ENCODE measurements at regions not wholly inside any gene's neighbourhood (a gene's known extent, or its start where the extent isn't known, plus 50 kb on each side); places are given as distances from the start of the nearest gene placed in this dataset.

DNA sequence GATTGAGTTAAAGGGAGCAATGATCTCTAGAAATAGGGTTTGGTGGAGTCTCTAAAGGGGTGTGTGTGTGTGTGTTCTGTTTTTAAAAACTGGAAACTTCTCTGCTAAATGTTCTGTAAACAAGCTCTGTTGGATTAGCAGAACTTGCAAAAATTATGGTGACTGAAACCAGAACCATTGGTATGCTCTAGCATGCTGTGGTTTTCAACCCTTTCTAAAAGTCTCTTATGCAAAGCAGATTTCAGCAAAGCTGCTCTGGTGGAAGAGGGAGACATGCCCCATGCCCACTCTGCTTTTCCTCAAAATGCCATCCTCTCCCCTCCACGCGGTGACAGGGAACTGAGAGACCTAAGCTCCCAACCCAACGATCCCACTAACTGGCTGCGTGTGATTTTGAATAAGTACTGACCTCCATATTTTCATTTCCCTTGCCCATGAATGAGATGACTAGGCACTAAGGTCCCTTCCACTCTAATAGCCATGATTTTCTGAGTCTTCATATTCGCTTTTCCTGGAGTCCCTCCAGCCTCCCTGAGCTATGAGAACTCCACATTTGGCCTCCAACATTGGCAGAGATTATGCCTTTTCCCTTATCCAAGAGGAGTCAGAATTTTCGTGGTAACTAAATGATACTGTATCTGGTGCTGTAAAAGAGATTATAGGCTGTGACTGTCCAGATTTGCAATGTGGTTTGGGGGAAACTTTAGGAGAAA, 117.3 kb upstream of the PALS2 start:
- no peak for DNase-seq (ENCODE audit: low spot score in 2 of 2)
- Histone ChIP-seq H3K9me3 (no peaks in the 10 kb centered on the region), H3K36me3 (no peaks in the 10 kb centered on the region), H3K27ac (no peak overlapping the region), H3K27me3 (no peaks in the 10 kb centered on the region), H3K4me3 (no peak overlapping the region), H3K4me1 (peaks cover 0 to 2% (median 0%) of the 10 kb centered on the region in 4 donors)
- WGBS, 2 donors = 66 to 75% methylated on average over 6 of the region's 6 CpGs
- TF ChIP-seq, protein P1, sequence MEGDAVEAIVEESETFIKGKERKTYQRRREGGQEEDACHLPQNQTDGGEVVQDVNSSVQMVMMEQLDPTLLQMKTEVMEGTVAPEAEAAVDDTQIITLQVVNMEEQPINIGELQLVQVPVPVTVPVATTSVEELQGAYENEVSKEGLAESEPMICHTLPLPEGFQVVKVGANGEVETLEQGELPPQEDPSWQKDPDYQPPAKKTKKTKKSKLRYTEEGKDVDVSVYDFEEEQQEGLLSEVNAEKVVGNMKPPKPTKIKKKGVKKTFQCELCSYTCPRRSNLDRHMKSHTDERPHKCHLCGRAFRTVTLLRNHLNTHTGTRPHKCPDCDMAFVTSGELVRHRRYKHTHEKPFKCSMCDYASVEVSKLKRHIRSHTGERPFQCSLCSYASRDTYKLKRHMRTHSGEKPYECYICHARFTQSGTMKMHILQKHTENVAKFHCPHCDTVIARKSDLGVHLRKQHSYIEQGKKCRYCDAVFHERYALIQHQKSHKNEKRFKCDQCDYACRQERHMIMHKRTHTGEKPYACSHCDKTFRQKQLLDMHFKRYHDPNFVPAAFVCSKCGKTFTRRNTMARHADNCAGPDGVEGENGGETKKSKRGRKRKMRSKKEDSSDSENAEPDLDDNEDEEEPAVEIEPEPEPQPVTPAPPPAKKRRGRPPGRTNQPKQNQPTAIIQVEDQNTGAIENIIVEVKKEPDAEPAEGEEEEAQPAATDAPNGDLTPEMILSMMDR (IDR thresholded peaks at IDR 0.05) = no peak
- no peak for TF ChIP-seq EP300 (IDR thresholded peaks at IDR 0.05)
- TF ChIP-seq POLR2A (IDR thresholded peaks at IDR 0.05) = no peak

DNA sequence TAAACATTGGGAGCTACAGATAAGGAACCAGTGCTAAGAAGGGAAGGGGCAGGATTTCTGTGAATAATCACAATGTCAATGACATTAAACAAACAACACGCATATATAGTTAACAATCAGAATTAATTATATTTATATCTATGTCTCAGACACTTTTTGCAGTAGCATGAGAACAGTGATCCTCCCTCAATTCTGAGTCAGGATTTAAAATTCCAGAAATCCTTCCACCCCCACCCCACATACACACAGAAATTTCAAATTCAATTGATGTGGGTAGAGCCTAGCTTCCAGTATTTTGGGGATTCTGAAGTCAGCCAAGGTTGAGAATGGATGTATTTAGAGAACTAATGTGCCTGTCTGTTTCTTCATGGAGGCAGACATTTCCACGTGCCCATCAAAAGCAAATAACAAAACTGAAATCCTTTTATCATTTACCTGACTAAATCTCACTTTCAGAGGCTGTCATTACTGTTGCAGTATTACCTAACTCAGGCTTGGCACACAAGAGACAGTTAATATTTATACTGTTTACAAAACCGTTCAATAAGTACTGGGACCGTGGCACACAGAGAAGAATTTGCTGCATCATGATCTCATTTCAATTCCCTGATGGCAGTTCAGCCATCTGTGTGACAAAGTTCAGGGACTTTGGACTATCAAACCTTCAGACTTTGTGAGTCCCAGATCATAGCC, 116.6 kb upstream of the PALS2 start:
- no peak overlapping the region for H3K27ac ChIP-seq
- H3K9me3 ChIP-seq = no peaks in the 10 kb centered on the region
- no peaks in the 10 kb centered on the region for H3K27me3 ChIP-seq
- H3K36me3 ChIP-seq = no peaks in the 10 kb centered on the region
- H3K4me1 ChIP-seq = peaks cover 0 to 2% (median 0%) of the 10 kb centered on the region in 4 donors
- no peak for DNase-seq (ENCODE audit: low spot score in 2 of 2)
- no peak overlapping the region for H3K4me3 ChIP-seq
- TF ChIP-seq EP300 (IDR thresholded peaks at IDR 0.05) (no peak), POLR2A (IDR thresholded peaks at IDR 0.05) (no peak)
- TF ChIP-seq, protein P1 (IDR thresholded peaks at IDR 0.05) = no peak
- 35 to 40% methylated on average over 4 of the region's 4 CpGs for WGBS, 2 donors

DNA sequence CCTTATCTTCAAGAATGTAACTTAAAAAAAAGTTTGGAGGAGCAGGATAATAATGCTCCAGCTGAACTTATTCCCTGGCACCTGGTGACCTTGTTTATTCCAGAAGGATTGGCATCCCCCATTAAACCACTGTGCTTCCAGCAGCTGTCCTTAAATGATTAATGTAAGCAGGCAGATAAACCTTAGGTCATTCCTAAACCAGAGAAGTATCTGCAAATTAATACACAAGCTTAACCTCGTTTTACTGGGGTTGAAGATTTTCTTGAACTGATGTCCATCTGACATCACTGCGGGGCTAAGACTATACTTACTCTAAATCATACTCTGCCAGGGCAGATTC, 116.1 kb upstream of the PALS2 start:
- TF ChIP-seq EP300 (IDR thresholded peaks at IDR 0.05) (no peak), POLR2A (IDR thresholded peaks at IDR 0.05) (no peak)
- TF ChIP-seq, protein P1 (IDR thresholded peaks at IDR 0.05) = no peak
- DNase-seq (ENCODE audit: low spot score in 2 of 2) = no peak
- Histone ChIP-seq H3K27me3 (no peaks in the 10 kb centered on the region), H3K4me1 (peaks cover 0 to 2% (median 0%) of the 10 kb centered on the region in 4 donors), H3K9me3 (no peaks in the 10 kb centered on the region), H3K4me3 (no peak overlapping the region), H3K27ac (no peak overlapping the region), H3K36me3 (no peaks in the 10 kb centered on the region)
- 54 to 69% methylated on average over 2 of the region's 2 CpGs for WGBS, 2 donors

DNA sequence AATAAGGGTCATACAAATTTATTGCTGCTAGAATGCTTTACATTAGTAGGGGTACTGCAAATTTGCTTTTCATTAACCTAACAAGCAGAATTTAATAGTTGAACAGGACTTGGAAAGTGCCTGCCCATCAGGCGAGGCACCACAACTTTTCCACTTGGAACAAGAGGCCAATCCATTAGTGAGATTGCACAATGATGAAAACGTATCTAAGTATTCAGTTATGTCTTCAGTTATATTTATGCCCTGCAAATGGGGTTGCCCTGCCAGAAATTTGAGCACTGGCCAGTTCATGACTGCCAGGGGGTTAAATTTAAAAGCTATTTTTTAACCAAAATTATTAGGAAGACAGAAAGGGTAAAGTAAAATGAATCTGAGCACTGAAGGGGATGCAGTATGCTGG, 111.1 kb upstream of the PALS2 start:
- TF ChIP-seq, protein P1 (IDR thresholded peaks at IDR 0.05) = no peak
- TF ChIP-seq POLR2A (IDR thresholded peaks at IDR 0.05) (no peak), EP300 (IDR thresholded peaks at IDR 0.05) (no peak)
- no peak overlapping the region for H3K27ac ChIP-seq
- H3K36me3 ChIP-seq = no peaks in the 10 kb centered on the region
- H3K9me3 ChIP-seq = no peaks in the 10 kb centered on the region
- H3K4me3 ChIP-seq = no peak overlapping the region
- H3K4me1 ChIP-seq = no peaks in the 10 kb centered on the region
- 40 to 53% methylated on average over 2 of the region's 2 CpGs for WGBS, 2 donors
- DNase-seq (ENCODE audit: low spot score in 2 of 2) = no peak
- no peaks in the 10 kb centered on the region for H3K27me3 ChIP-seq

DNA sequence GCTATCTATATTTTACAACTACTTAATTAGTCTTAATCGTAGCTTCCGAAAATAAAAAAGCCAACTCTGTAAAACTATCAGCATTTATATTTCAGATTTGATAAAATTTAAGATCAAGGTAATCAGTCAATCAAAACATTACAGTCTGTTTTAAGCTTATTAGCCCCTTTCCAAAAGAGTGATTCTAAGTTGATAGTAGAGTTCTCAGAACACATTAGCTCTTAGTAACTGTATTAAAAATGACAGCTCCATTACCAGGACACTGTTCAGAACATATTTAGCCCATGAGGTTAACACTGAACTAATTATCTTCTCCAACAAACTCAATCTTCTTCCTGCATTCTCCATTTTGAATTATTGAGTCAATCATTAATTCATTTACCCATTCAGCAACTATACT, 110.3 kb upstream of the PALS2 start:
- 94 to 95% methylated on average over 2 of the region's 2 CpGs for WGBS, 2 donors
- DNase-seq (ENCODE audit: low spot score in 2 of 2) = no peak
- TF ChIP-seq, protein P1 (IDR thresholded peaks at IDR 0.05) = no peak
- no peak for TF ChIP-seq POLR2A (IDR thresholded peaks at IDR 0.05)
- TF ChIP-seq EP300 (IDR thresholded peaks at IDR 0.05) = no peak

More for the DNA sequence above, 110.3 kb upstream of the PALS2 start:
- H3K27me3 ChIP-seq = no peaks in the 10 kb centered on the region
- H3K4me1 ChIP-seq = no peaks in the 10 kb centered on the region
- H3K4me3 ChIP-seq = no peak overlapping the region
- no peak overlapping the region for H3K27ac ChIP-seq
- no peaks in the 10 kb centered on the region for H3K36me3 ChIP-seq
- H3K9me3 ChIP-seq = no peaks in the 10 kb centered on the region
